GM12878 (cell line): ENCODE measurements at regions not wholly inside any gene's neighbourhood (a gene's known extent, or its start where the extent isn't known, plus 50 kb on each side); places are given as distances from the start of the nearest gene placed in this dataset.

Experiments used
- DPF2 ChIP-seq: fragments of 450-650 bp; IDR thresholded peaks from 2 replicates; pipeline ENCODE4 v1.6.1; 2017; ENCODE audit warnings: mild to moderate bottlenecking
- EZH2 ChIP-seq: IDR thresholded peaks from 2 replicates; pipeline ENCODE4 v1.6.1; 2012; ENCODE audit warnings: low read depth, mild to moderate bottlenecking, control low read depth, inconsistent platforms, low read length, borderline replicate concordance; ENCODE audit not compliant: control insufficient read depth
- FOS ChIP-seq: IDR thresholded peaks from 3 replicates; pipeline ENCODE4 v1.6.1; 2011; ENCODE audit warnings: borderline replicate concordance; ENCODE audit not compliant: insufficient read length; ENCODE audit errors: extremely low read depth
- PML ChIP-seq: IDR thresholded peaks from 2 replicates; pipeline ENCODE4 v1.6.1; 2012; ENCODE audit warnings: low read length, inconsistent platforms
- SUZ12 ChIP-seq: fragments of 200-600 bp; sonication (generic); IDR thresholded peaks from one replicate; pipeline ENCODE4 v1.6.1; 2018; ENCODE audit warnings: antibody characterized with exemption, mild to moderate bottlenecking; ENCODE audit not compliant: unreplicated experiment
- TF ChIP-seq, protein P1 (sequence below), 3 experiments: IDR thresholded peaks in 2 of 3; conservative IDR thresholded peaks in 1 of 3; 2 replicates each; pipeline ENCODE4 v1.5.1; 2011; ENCODE audit warnings: low read depth in 3 of 3, low read length in 3 of 3, mild to moderate bottlenecking in 3 of 3, control low read depth in 2 of 3, moderate library complexity in 2 of 3, inconsistent platforms in 1 of 3, mixed read lengths in 1 of 3; ENCODE audit not compliant: control insufficient read depth in 2 of 3, insufficient read depth in 1 of 3; ENCODE audit errors: extremely low read depth in 1 of 3

GRCh38 chr5:86786955-86787354 is 169.2 kb downstream of the COX7C start:
- TF ChIP-seq, protein P1, sequence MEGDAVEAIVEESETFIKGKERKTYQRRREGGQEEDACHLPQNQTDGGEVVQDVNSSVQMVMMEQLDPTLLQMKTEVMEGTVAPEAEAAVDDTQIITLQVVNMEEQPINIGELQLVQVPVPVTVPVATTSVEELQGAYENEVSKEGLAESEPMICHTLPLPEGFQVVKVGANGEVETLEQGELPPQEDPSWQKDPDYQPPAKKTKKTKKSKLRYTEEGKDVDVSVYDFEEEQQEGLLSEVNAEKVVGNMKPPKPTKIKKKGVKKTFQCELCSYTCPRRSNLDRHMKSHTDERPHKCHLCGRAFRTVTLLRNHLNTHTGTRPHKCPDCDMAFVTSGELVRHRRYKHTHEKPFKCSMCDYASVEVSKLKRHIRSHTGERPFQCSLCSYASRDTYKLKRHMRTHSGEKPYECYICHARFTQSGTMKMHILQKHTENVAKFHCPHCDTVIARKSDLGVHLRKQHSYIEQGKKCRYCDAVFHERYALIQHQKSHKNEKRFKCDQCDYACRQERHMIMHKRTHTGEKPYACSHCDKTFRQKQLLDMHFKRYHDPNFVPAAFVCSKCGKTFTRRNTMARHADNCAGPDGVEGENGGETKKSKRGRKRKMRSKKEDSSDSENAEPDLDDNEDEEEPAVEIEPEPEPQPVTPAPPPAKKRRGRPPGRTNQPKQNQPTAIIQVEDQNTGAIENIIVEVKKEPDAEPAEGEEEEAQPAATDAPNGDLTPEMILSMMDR (IDR thresholded peaks at IDR 0.05 in 2 of 3, conservative IDR thresholded peaks at IDR 0.05 in 1 of 3; ENCODE audit: control insufficient read depth in 2 of 3, extremely low read depth in 1 of 3, insufficient read depth in 1 of 3, low read depth in 3 of 3, low read length in 3 of 3) = no peak
- no peak for TF ChIP-seq EZH2
- TF ChIP-seq SUZ12 = no peak
- TF ChIP-seq DPF2 = no peak
- TF ChIP-seq FOS = no peak
- TF ChIP-seq PML = no peak
